ENCODE measurements at regions not wholly inside any gene's neighbourhood (a gene's known extent, or its start where the extent isn't known, plus 50 kb on each side); places are given as distances from the start of the nearest gene placed in this dataset.

DNA sequence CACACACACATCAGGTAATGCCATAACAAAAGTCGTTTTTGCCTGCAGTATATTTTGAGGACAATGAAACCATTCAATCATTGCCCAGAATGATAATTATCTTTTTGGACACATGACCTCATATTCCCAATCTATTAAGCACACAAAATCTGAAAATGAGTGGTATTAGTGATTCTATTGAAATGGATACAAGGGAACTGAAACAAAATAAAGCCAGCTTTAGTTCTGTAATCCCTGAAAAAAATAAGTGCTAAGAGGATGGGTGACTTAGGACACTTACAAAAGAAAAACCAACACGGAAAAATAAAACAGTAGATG, 128.3 kb upstream of the MAF start:
- Histone ChIP-seq H3K4me3 (ENCODE audit: low read depth in 1 of 2, low read length in 2 of 2) (no peak overlapping the region), H3K27ac (ENCODE audit: low read length) (no peak overlapping the region), H3K36me3 (ENCODE audit: control insufficient read depth in 1 of 2, insufficient read depth in 2 of 2, low read length in 2 of 2) (no peaks in the 10 kb centered on the region), H3K9me3 (ENCODE audit: control insufficient read depth in 1 of 2, low read length in 2 of 2) (no peaks in the 10 kb centered on the region), H3K27me3 (ENCODE audit: low read depth, low read length) (no peaks in the 10 kb centered on the region), H3K4me1 (ENCODE audit: control insufficient read depth in 1 of 2, insufficient read depth in 2 of 2, low read length in 2 of 2) (no peaks in the 10 kb centered on the region)

- H3K27ac ChIP-seq (ENCODE audit: low read length), result no peak overlapping the region
- no peaks in the 10 kb centered on the region for H3K36me3 ChIP-seq (ENCODE audit: control insufficient read depth in 1 of 2, insufficient read depth in 2 of 2, low read length in 2 of 2)
- no peaks in the 10 kb centered on the region for H3K9me3 ChIP-seq (ENCODE audit: control insufficient read depth in 1 of 2, low read length in 2 of 2)
- H3K4me3 ChIP-seq (ENCODE audit: low read depth in 1 of 2, low read length in 2 of 2), result no peak overlapping the region
- no peaks in the 10 kb centered on the region for H3K4me1 ChIP-seq (ENCODE audit: control insufficient read depth in 1 of 2, insufficient read depth in 2 of 2, low read length in 2 of 2)
- no peaks in the 10 kb centered on the region for H3K27me3 ChIP-seq (ENCODE audit: low read depth, low read length)
Measured at GRCh38 chr16:79728048-79728922, 127.7 kb upstream of the MAF start.

GRCh38 chr16:79726902-79727301, 126.4 kb upstream of the MAF start:
- H3K27ac ChIP-seq (ENCODE audit: low read length), result no peak overlapping the region
- H3K4me1 ChIP-seq (ENCODE audit: control insufficient read depth in 1 of 2, insufficient read depth in 2 of 2, low read length in 2 of 2), result no peaks in the 10 kb centered on the region
- no peaks in the 10 kb centered on the region for H3K36me3 ChIP-seq (ENCODE audit: control insufficient read depth in 1 of 2, insufficient read depth in 2 of 2, low read length in 2 of 2)
- H3K9me3 ChIP-seq (ENCODE audit: control insufficient read depth in 1 of 2, low read length in 2 of 2), result no peaks in the 10 kb centered on the region
- no peak overlapping the region for H3K4me3 ChIP-seq (ENCODE audit: low read depth in 1 of 2, low read length in 2 of 2)
- H3K27me3 ChIP-seq (ENCODE audit: low read depth, low read length), result no peaks in the 10 kb centered on the region

GRCh38 chr16:79725051-79725450, 124.5 kb upstream of the MAF start:
- H3K27ac ChIP-seq (ENCODE audit: low read length), result no peak overlapping the region
- no peak overlapping the region for H3K4me3 ChIP-seq (ENCODE audit: low read depth in 1 of 2, low read length in 2 of 2)
- no peaks in the 10 kb centered on the region for H3K9me3 ChIP-seq (ENCODE audit: control insufficient read depth in 1 of 2, low read length in 2 of 2)
- no peaks in the 10 kb centered on the region for H3K36me3 ChIP-seq (ENCODE audit: control insufficient read depth in 1 of 2, insufficient read depth in 2 of 2, low read length in 2 of 2)
- peaks cover 0 to 3% of the 10 kb centered on the region in 2 donors for H3K4me1 ChIP-seq (ENCODE audit: control insufficient read depth in 1 of 2, insufficient read depth in 2 of 2, low read length in 2 of 2)
- no peaks in the 10 kb centered on the region for H3K27me3 ChIP-seq (ENCODE audit: low read depth, low read length)

GRCh38 chr16:79723583-79724168, 123.1 kb upstream of the MAF start:
- Histone ChIP-seq H3K4me1 (ENCODE audit: control insufficient read depth in 1 of 2, insufficient read depth in 2 of 2, low read length in 2 of 2) (peaks cover 0 to 3% of the 10 kb centered on the region in 2 donors), H3K36me3 (ENCODE audit: control insufficient read depth in 1 of 2, insufficient read depth in 2 of 2, low read length in 2 of 2) (no peaks in the 10 kb centered on the region), H3K4me3 (ENCODE audit: low read depth in 1 of 2, low read length in 2 of 2) (no peak overlapping the region), H3K27ac (ENCODE audit: low read length) (no peak overlapping the region), H3K9me3 (ENCODE audit: control insufficient read depth in 1 of 2, low read length in 2 of 2) (no peaks in the 10 kb centered on the region), H3K27me3 (ENCODE audit: low read depth, low read length) (no peaks in the 10 kb centered on the region)

DNA sequence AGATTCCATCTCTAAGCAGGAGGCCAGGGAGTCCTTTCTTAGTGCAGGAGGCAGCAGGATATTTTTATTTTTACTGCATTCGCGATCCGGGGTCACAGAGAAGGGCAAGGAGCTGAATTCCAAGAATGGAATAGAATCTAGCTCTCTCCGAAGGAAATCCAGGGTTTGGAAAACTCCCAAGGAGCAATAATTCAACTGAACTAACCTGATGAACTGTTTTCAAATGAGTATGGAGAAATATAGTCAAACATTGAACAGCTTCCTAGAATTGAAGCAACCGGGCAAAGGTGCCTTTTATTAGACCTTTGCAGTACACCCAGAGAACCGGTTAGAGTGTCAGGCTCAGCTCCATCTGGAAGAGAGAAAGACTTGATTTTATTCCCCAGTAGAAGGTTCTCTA, 120.7 kb upstream of the MAF start:
- H3K4me1 ChIP-seq (ENCODE audit: control insufficient read depth in 1 of 2, insufficient read depth in 2 of 2, low read length in 2 of 2), result peaks cover 0 to 3% of the 10 kb centered on the region in 2 donors
- H3K27ac ChIP-seq (ENCODE audit: low read length), result no peak overlapping the region
- no peaks in the 10 kb centered on the region for H3K27me3 ChIP-seq (ENCODE audit: low read depth, low read length)
- no peaks in the 10 kb centered on the region for H3K36me3 ChIP-seq (ENCODE audit: control insufficient read depth in 1 of 2, insufficient read depth in 2 of 2, low read length in 2 of 2)
- H3K9me3 ChIP-seq (ENCODE audit: control insufficient read depth in 1 of 2, low read length in 2 of 2), result no peaks in the 10 kb centered on the region
- no peak overlapping the region for H3K4me3 ChIP-seq (ENCODE audit: low read depth in 1 of 2, low read length in 2 of 2)

GRCh38 chr16:79717333-79718137, 117.0 kb upstream of the MAF start:
- peaks cover 0 to 3% of the 10 kb centered on the region in 2 donors for H3K4me1 ChIP-seq (ENCODE audit: control insufficient read depth in 1 of 2, insufficient read depth in 2 of 2, low read length in 2 of 2)
- H3K27me3 ChIP-seq (ENCODE audit: low read depth, low read length), result no peaks in the 10 kb centered on the region
- no peaks in the 10 kb centered on the region for H3K9me3 ChIP-seq (ENCODE audit: control insufficient read depth in 1 of 2, low read length in 2 of 2)
- no peak overlapping the region for H3K27ac ChIP-seq (ENCODE audit: low read length)
- H3K4me3 ChIP-seq (ENCODE audit: low read depth in 1 of 2, low read length in 2 of 2), result no peak overlapping the region
- no peaks in the 10 kb centered on the region for H3K36me3 ChIP-seq (ENCODE audit: control insufficient read depth in 1 of 2, insufficient read depth in 2 of 2, low read length in 2 of 2)

GRCh38 chr16:79716645-79717332, 116.3 kb upstream of the MAF start:
- no peak overlapping the region for H3K4me3 ChIP-seq (ENCODE audit: low read depth in 1 of 2, low read length in 2 of 2)
- no peak overlapping the region for H3K27ac ChIP-seq (ENCODE audit: low read length)
- no peaks in the 10 kb centered on the region for H3K27me3 ChIP-seq (ENCODE audit: low read depth, low read length)
- H3K36me3 ChIP-seq (ENCODE audit: control insufficient read depth in 1 of 2, insufficient read depth in 2 of 2, low read length in 2 of 2), result no peaks in the 10 kb centered on the region
- no peaks in the 10 kb centered on the region for H3K9me3 ChIP-seq (ENCODE audit: control insufficient read depth in 1 of 2, low read length in 2 of 2)
- H3K4me1 ChIP-seq (ENCODE audit: control insufficient read depth in 1 of 2, insufficient read depth in 2 of 2, low read length in 2 of 2), result peaks cover 0 to 3% of the 10 kb centered on the region in 2 donors

DNA sequence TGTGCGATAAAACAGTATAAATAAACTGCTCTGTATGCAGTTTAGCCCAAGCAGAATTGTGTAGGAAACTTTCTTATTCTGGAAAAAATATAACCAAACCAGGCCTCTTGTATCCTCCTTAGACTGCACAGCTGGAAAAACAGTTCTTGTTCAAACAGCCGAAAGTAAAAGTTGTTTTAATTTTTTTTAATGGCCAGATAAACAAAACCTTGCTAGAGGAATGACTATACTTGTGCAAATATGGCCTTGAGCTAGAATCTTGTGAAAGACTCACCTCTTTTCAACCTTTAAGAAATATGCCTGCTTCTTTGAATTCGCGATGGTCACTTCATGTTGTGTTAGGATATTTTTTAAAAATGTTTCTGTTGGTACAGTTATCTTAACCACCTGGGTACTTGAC, 114.5 kb upstream of the MAF start:
- H3K36me3 ChIP-seq (ENCODE audit: control insufficient read depth in 1 of 2, insufficient read depth in 2 of 2, low read length in 2 of 2), result no peaks in the 10 kb centered on the region
- no peaks in the 10 kb centered on the region for H3K27me3 ChIP-seq (ENCODE audit: low read depth, low read length)
- H3K4me1 ChIP-seq (ENCODE audit: control insufficient read depth in 1 of 2, insufficient read depth in 2 of 2, low read length in 2 of 2), result no peaks in the 10 kb centered on the region
- no peaks in the 10 kb centered on the region for H3K9me3 ChIP-seq (ENCODE audit: control insufficient read depth in 1 of 2, low read length in 2 of 2)
- no peak overlapping the region for H3K27ac ChIP-seq (ENCODE audit: low read length)
- no peak overlapping the region for H3K4me3 ChIP-seq (ENCODE audit: low read depth in 1 of 2, low read length in 2 of 2)

- no peak overlapping the region for H3K27ac ChIP-seq (ENCODE audit: low read length)
- H3K4me1 ChIP-seq (ENCODE audit: control insufficient read depth in 1 of 2, insufficient read depth in 2 of 2, low read length in 2 of 2), result no peaks in the 10 kb centered on the region
Measured at GRCh38 chr16:79714440-79714839, 113.9 kb upstream of the MAF start.

More at GRCh38 chr16:79714440-79714839, 113.9 kb upstream of the MAF start:
- Histone ChIP-seq H3K27me3 (ENCODE audit: low read depth, low read length) (no peaks in the 10 kb centered on the region), H3K4me3 (ENCODE audit: low read depth in 1 of 2, low read length in 2 of 2) (no peak overlapping the region), H3K9me3 (ENCODE audit: control insufficient read depth in 1 of 2, low read length in 2 of 2) (no peaks in the 10 kb centered on the region), H3K36me3 (ENCODE audit: control insufficient read depth in 1 of 2, insufficient read depth in 2 of 2, low read length in 2 of 2) (no peaks in the 10 kb centered on the region)

Data from muscle layer of duodenum (tissue), 2 donors.